HG02938 (cell line): ENCODE measurements at regions not wholly inside any gene's neighbourhood (a gene's known extent, or its start where the extent isn't known, plus 50 kb on each side); places are given as distances from the start of the nearest gene placed in this dataset.

ENCODE experiments used
- ATAC-seq: cut with Tn5 transposase; IDR thresholded peaks from one replicate; pipeline ENCODE4 v1.9.1; 2021; ENCODE audit warnings: mild to moderate bottlenecking, moderate library complexity; ENCODE audit not compliant: unreplicated experiment

GRCh38 chr6:14187406-14187805 is 69.8 kb downstream of the CD83 start:
- ATAC-seq = no peak

GRCh38 chr6:14189074-14189473 is 71.5 kb downstream of the CD83 start:
- ATAC-seq = no peak

- ATAC-seq = no peak
Observed at GRCh38 chr6:14190191-14190928, 72.8 kb downstream of the CD83 start.

GRCh38 chr6:14190929-14191224 is 73.3 kb downstream of the CD83 start:
- ATAC-seq = no peak

GRCh38 chr6:14191761-14192160 is 74.2 kb downstream of the CD83 start:
- no peak for ATAC-seq

GRCh38 chr6:14192216-14192788 is 74.7 kb downstream of the CD83 start:
- ATAC-seq = no peak

DNA sequence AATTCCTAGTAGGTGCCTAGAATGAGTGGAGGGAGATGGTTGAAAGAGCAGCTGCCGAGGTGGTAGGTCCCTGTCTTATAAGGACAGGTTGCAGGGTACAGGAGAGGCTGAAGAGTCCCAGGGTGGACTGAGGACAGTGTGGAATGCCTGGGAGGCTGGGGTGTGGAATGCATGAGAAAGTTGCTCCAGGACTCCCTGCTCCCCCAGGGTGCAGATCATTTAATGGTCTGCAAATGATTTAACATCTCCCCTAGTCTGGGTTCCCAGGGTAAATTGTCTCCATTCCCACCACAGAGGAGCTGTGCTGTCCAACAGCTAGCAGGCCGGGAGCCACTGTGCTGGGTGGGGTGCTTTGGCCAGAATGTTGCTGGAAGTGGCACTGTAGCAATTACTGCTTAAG is 76.0 kb downstream of the CD83 start:
- ATAC-seq = no peak

- no peak for ATAC-seq
Observed at GRCh38 chr6:14194483-14194882, 76.9 kb downstream of the CD83 start.

DNA sequence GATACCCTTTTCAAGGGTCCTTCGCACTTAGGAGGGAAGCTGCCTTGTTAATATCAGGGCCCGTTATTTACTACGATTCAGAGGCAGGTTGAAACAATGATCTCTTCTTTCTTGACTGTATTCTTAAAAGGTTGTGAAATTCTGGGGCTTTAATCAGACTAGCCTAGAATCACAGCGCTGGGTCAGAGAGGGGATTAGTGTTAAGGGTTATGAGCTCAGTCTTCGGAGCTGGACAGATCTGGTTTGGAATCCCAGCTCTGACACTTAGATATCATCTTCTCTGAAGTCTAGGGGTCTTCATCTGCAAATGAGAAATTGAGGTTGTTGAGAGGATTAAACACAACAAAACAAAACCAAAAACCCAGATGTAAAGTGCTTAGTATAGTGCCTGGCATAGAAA is 77.4 kb downstream of the CD83 start:
- no peak for ATAC-seq

DNA sequence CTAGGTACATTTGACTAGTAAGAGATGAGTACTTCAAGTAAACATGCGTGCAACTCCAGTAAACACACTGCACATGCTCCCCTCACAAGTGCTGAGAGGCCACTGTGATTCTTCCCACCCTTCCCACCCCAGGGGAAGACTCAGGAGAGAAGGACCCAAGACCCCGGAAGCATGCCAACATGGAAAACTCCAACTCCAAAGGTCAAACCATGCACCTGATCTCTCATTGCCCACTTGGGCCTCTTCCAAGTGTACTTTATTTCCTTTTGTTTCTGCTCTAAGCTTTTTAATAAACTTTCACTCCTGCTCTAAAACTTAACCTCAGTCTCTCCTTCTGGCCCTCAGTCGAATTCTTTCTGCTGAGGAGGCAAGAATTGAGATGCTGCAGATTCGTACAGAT is 78.5 kb downstream of the CD83 start:
- no peak for ATAC-seq

DNA sequence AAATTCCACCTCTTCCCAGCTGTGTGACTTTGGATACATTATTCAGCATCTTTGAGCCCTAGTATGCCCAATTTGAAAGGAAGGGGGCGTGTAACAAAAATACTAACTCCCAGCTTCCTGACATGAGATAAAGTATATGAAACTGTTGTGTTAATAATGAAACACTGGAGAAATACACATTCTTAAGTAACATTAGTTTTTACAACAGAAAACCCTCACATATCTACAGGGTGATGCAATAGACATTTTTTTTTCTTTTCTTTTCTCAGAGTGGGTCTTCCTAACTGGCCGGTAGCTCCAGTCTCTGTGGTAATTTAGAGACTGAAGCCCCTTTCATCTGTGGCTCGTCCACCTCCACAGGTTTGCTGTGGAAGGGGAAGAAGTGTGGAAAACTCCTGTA is 79.5 kb downstream of the CD83 start:
- ATAC-seq = no peak

DNA sequence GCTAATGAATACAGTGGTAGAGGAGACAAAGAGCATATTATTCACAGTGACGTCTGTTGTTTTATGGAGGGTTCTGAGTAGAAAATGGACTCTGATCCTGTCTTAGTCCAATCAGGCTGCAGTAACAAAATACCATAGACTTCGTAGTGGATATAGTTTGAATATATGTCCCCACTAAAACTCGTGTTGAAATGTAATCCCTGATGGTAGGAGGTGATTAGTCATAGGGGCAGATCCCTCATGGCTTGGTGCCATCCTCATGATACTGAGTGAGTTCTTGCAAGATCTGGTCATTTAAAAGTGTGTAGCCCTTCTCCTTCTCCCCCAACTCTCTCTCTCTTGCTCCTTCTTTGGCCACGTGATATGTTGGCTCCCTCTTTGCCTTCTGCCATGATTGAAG is 82.5 kb downstream of the CD83 start:
- ATAC-seq = no peak

DNA sequence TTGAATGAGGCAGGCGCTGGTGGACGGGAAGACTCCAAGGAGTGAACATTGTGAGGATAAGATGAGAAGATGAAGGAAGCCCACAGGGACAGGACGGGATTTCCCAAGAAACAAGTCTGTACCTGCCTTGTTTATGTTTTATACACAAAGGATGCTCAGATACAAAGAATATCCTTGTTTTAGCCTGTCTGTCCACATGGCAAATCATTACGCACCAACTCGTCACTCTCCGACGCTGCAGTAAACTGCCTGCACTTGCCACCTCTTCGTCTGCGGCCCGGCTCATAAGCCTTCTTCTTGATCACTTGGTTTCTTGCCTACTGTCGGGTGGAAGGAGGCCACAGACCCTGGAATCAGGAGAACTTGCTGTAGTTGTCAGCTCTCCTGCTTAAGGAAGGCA is 85.4 kb downstream of the CD83 start:
- ATAC-seq = no peak

DNA sequence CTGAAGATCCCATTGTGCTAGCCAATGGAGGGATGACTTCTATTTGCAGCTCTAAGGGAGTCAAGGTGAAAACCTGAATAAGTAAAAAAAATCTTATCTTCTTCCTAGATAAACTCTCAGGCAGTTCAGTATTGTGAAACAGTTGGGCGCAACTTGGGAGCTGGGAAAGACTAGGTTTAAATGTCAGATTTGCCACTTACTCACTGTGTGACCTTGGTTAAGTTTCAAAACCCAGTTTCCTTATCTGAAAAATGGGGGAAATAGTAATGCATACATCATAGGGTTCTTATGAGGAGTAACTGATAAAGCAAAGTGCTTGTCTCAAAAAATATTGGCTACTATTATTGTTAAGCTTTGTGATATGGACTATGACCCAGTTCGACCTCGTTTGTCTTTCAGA is 88.8 kb downstream of the CD83 start:
- ATAC-seq = no peak

GRCh38 chr6:14207448-14207847 is 89.9 kb downstream of the CD83 start:
- no peak for ATAC-seq

GRCh38 chr6:14209000-14209399 is 91.4 kb downstream of the CD83 start:
- ATAC-seq = no peak

- no peak for ATAC-seq
Observed at GRCh38 chr6:14210077-14210476, 92.5 kb downstream of the CD83 start.

DNA sequence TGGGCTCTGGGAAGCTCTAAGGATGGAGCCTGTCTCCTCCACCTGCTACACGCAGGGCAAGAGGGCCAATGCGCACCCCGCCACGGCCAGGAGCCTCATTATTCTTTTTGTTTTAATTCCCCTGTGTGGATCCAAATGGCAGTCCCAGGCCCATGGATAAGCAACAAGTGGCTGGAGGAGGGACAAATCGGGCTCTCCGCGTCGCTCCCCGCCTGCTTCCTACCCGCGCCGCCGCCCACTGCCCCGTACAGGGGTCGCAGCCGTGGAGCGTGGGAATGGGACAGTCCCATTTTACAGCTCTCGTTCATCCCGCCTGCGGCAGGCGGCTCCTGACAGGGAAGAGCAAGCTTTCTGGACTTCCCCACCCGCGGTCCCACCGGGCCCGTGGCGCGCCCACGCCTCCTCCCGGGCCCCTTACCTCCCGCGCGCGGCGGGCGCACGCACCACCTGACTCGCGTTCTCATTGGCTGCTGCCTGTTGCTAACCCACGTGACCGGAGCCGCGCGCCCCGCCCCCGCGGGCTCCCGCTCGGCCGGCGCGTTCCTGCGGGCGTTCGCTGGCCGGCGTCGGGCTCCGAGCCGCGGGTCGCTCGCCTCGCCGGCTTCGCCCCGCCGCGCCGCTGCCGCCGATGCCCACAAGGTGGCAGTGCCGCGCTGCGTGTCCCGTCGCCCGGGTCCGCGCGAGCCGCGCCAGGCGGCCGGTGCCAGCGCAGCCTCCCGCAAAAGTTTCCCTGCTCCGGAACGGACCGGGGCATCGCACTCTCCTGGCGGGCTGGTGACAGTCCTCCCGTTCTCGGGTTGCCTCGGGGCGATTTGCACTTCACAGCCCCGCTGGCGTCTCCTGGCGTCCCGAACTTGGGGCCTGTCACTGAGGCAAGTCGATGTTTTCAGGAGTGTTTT is 93.3 kb downstream of the CD83 start:
- ATAC-seq = peak; percentile 87

GRCh38 chr6:14211562-14211942 is 94.0 kb downstream of the CD83 start:
- peak; percentile 21 for ATAC-seq

GRCh38 chr6:14212020-14212419 is 94.4 kb downstream of the CD83 start:
- no peak for ATAC-seq

GRCh38 chr6:14212632-14213031 is 95.1 kb downstream of the CD83 start:
- no peak for ATAC-seq
